Activated T-helper 2 cell treated with anti-CD3 and anti-CD28 coated beads, Interferon-gamma antibody, Interleukin-2, Interleukin-4, amounts not matched to agents 10 μg/mL and 5 μg/mL and 100 μg/mL, durations not matched to agents 14 hours and 24 hours and 36 hours (primary cell): ENCODE measurements at regions not wholly inside any gene's neighbourhood (a gene's known extent, or its start where the extent isn't known, plus 50 kb on each side); places are given as distances from the start of the nearest gene placed in this dataset.

ENCODE experiments used
- DNase-seq: peaks from one replicate; pipeline ENCODE4 v3.0.0; 2021; ENCODE audit warnings: low spot score
- H3K27ac Mint-ChIP-seq: one replicate; pipeline ENCODE4 v1.8.0; 2021; ENCODE audit warnings: mixed read lengths
- H3K27me3 Mint-ChIP-seq: one replicate; pipeline ENCODE4 v1.8.0; 2021; ENCODE audit warnings: low read depth, mixed read lengths
- H3K36me3 Mint-ChIP-seq: one replicate; pipeline ENCODE4 v1.8.0; 2021; ENCODE audit warnings: low read depth, mixed read lengths
- H3K4me1 Mint-ChIP-seq: one replicate; pipeline ENCODE4 v1.8.0; 2021; ENCODE audit warnings: low read depth, mixed read lengths
- H3K4me3 Mint-ChIP-seq: one replicate; pipeline ENCODE4 v1.8.0; 2021; ENCODE audit warnings: low read depth, mild to moderate bottlenecking, moderate library complexity, mixed read lengths
- H3K9me3 Mint-ChIP-seq: one replicate; pipeline ENCODE4 v1.8.0; 2021; ENCODE audit warnings: mixed read lengths
- intact Hi-C: fragments of 100-400 bp; cut with micrococcal nuclease; formaldehyde crosslinking; loops from one replicate; pipeline ENCODE4 v1.15.1; 2023

- Mint-ChIP-seq H3K36me3 (no peaks in the 10 kb centered on the region), H3K27me3 (no peaks in the 10 kb centered on the region), H3K27ac (no peak overlapping the region), H3K4me1 (no peaks in the 10 kb centered on the region), H3K9me3 (peaks cover 8% of the 10 kb centered on the region), H3K4me3 (no peak overlapping the region)
- DNase-seq, result no peak
- intact Hi-C loops, result no loop called here
Observed at GRCh38 chr13:73451221-73452029, 392.6 kb downstream of the KLF5 start.

GRCh38 chr13:73450583-73450982 is 391.8 kb downstream of the KLF5 start:
- no peaks in the 10 kb centered on the region for H3K4me1 Mint-ChIP-seq
- no peak overlapping the region for H3K4me3 Mint-ChIP-seq
- H3K27ac Mint-ChIP-seq, result no peak overlapping the region
- no peak for DNase-seq
- no peaks in the 10 kb centered on the region for H3K36me3 Mint-ChIP-seq
- H3K27me3 Mint-ChIP-seq, result no peaks in the 10 kb centered on the region
- peaks cover 2% of the 10 kb centered on the region for H3K9me3 Mint-ChIP-seq
- intact Hi-C loops, result no loop called here

GRCh38 chr13:73449252-73449651 is 390.4 kb downstream of the KLF5 start:
- no peak for DNase-seq
- Mint-ChIP-seq H3K4me3 (no peak overlapping the region), H3K27me3 (no peaks in the 10 kb centered on the region), H3K27ac (no peak overlapping the region), H3K36me3 (no peaks in the 10 kb centered on the region), H3K4me1 (no peaks in the 10 kb centered on the region), H3K9me3 (peaks cover 2% of the 10 kb centered on the region)
- intact Hi-C loops, result no loop called here

GRCh38 chr13:73440296-73440895 is 381.6 kb downstream of the KLF5 start:
- no peak for DNase-seq
- Mint-ChIP-seq H3K27ac (no peak overlapping the region), H3K4me3 (no peak overlapping the region), H3K9me3 (peaks cover 37% of the 10 kb centered on the region), H3K27me3 (no peaks in the 10 kb centered on the region), H3K36me3 (no peaks in the 10 kb centered on the region), H3K4me1 (no peaks in the 10 kb centered on the region)
- intact Hi-C loops, result no loop called here

- H3K36me3 Mint-ChIP-seq, result no peaks in the 10 kb centered on the region
- intact Hi-C loops, result no loop called here
Observed at GRCh38 chr13:73433890-73434289, 375.1 kb downstream of the KLF5 start.

GRCh38 chr13:73433458-73433857 is 374.7 kb downstream of the KLF5 start:
- Mint-ChIP-seq H3K27ac (no peak overlapping the region), H3K36me3 (no peaks in the 10 kb centered on the region), H3K4me1 (no peaks in the 10 kb centered on the region)

More at GRCh38 chr13:73433890-73434289, 375.1 kb downstream of the KLF5 start:
- H3K4me1 Mint-ChIP-seq, result no peaks in the 10 kb centered on the region
- H3K27me3 Mint-ChIP-seq, result no peaks in the 10 kb centered on the region
- H3K9me3 Mint-ChIP-seq, result peaks cover 24% of the 10 kb centered on the region
- no peak overlapping the region for H3K4me3 Mint-ChIP-seq
- H3K27ac Mint-ChIP-seq, result no peak overlapping the region
- DNase-seq, result no peak

GRCh38 chr13:73429701-73430100 is 370.9 kb downstream of the KLF5 start:
- no peaks in the 10 kb centered on the region for H3K4me1 Mint-ChIP-seq

More at GRCh38 chr13:73433458-73433857, 374.7 kb downstream of the KLF5 start:
- no peak overlapping the region for H3K4me3 Mint-ChIP-seq
- intact Hi-C loops, result no loop called here
- no peak for DNase-seq
- no peaks in the 10 kb centered on the region for H3K27me3 Mint-ChIP-seq
- peaks cover 24% of the 10 kb centered on the region for H3K9me3 Mint-ChIP-seq

GRCh38 chr13:73428706-73429105 is 369.9 kb downstream of the KLF5 start:
- Mint-ChIP-seq H3K36me3 (no peaks in the 10 kb centered on the region), H3K4me3 (no peak overlapping the region)
- intact Hi-C loops, result no loop called here

More at GRCh38 chr13:73429701-73430100, 370.9 kb downstream of the KLF5 start:
- no peak for DNase-seq
- Mint-ChIP-seq H3K27me3 (peaks cover 2% of the 10 kb centered on the region), H3K36me3 (no peaks in the 10 kb centered on the region), H3K9me3 (no peaks in the 10 kb centered on the region), H3K4me3 (no peak overlapping the region), H3K27ac (no peak overlapping the region)
- intact Hi-C loops, result no loop called here

GRCh38 chr13:73428137-73428536 is 369.3 kb downstream of the KLF5 start:
- H3K27me3 Mint-ChIP-seq, result peaks cover 2% of the 10 kb centered on the region
- no peak for DNase-seq
- H3K36me3 Mint-ChIP-seq, result no peaks in the 10 kb centered on the region
- no peaks in the 10 kb centered on the region for H3K4me1 Mint-ChIP-seq
- intact Hi-C loops, result no loop called here
- no peaks in the 10 kb centered on the region for H3K9me3 Mint-ChIP-seq
- no peak overlapping the region for H3K4me3 Mint-ChIP-seq
- H3K27ac Mint-ChIP-seq, result no peak overlapping the region

More at GRCh38 chr13:73428706-73429105, 369.9 kb downstream of the KLF5 start:
- peaks cover 2% of the 10 kb centered on the region for H3K27me3 Mint-ChIP-seq
- no peak overlapping the region for H3K27ac Mint-ChIP-seq
- H3K4me1 Mint-ChIP-seq, result no peaks in the 10 kb centered on the region
- no peak for DNase-seq
- H3K9me3 Mint-ChIP-seq, result no peaks in the 10 kb centered on the region

- H3K27ac Mint-ChIP-seq, result no peak overlapping the region
- no peaks in the 10 kb centered on the region for H3K36me3 Mint-ChIP-seq
- intact Hi-C loops, result no loop called here
- H3K4me1 Mint-ChIP-seq, result no peaks in the 10 kb centered on the region
- H3K9me3 Mint-ChIP-seq, result no peaks in the 10 kb centered on the region
- peaks cover 8% of the 10 kb centered on the region for H3K27me3 Mint-ChIP-seq
- no peak overlapping the region for H3K4me3 Mint-ChIP-seq
- DNase-seq, result no peak
Observed at GRCh38 chr13:73422973-73423372, 364.2 kb downstream of the KLF5 start.

- H3K4me1 Mint-ChIP-seq, result no peaks in the 10 kb centered on the region
- no peak for DNase-seq
- H3K9me3 Mint-ChIP-seq, result no peaks in the 10 kb centered on the region
- H3K27me3 Mint-ChIP-seq, result peaks cover 8% of the 10 kb centered on the region
- H3K4me3 Mint-ChIP-seq, result no peak overlapping the region
- intact Hi-C loops, result loop anchor here (2.0 kb wide), 1 partner anchor 293 kb away; no protein-coding TSS in a partner anchor
- no peak overlapping the region for H3K27ac Mint-ChIP-seq
- no peaks in the 10 kb centered on the region for H3K36me3 Mint-ChIP-seq
Observed at GRCh38 chr13:73421310-73421912, 362.6 kb downstream of the KLF5 start.

GRCh38 chr13:73419186-73419585 is 360.4 kb downstream of the KLF5 start:
- H3K4me3 Mint-ChIP-seq, result no peak overlapping the region
- H3K4me1 Mint-ChIP-seq, result no peaks in the 10 kb centered on the region
- H3K9me3 Mint-ChIP-seq, result no peaks in the 10 kb centered on the region
- no peak for DNase-seq
- peaks cover 6% of the 10 kb centered on the region for H3K27me3 Mint-ChIP-seq
- H3K27ac Mint-ChIP-seq, result no peak overlapping the region
- H3K36me3 Mint-ChIP-seq, result no peaks in the 10 kb centered on the region
- intact Hi-C loops, result no loop called here

- Mint-ChIP-seq H3K4me3 (no peak overlapping the region), H3K4me1 (no peaks in the 10 kb centered on the region), H3K27me3 (peaks cover 6% of the 10 kb centered on the region), H3K9me3 (no peaks in the 10 kb centered on the region), H3K27ac (no peak overlapping the region), H3K36me3 (no peaks in the 10 kb centered on the region)
- no peak for DNase-seq
- intact Hi-C loops, result no loop called here
Observed at GRCh38 chr13:73417012-73417615, 358.3 kb downstream of the KLF5 start.
